ENCODE measurements at regions not wholly inside any gene's neighbourhood (a gene's known extent, or its start where the extent isn't known, plus 50 kb on each side); places are given as distances from the start of the nearest gene placed in this dataset.

DNA sequence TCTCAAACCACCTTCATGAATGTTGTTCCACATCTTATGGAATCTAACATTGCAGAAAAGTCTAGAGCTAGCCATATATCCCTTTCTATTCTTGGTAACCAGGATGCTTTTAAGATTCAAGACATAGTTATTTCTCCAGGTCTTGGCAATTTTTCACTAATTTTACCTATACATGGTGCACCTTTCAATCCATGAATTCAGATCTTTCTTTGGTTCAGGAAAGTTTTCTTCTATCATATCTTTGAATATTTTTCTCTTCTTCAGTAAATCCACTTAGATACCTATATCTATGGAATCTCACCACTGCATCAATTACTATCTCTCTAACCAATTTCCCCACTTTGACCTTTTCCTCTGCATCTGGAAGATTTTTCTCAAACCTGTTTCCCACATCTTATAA is 77.4 kb downstream of the PRLHR start:
- no peak overlapping the region for H3K4me3 ChIP-seq (ENCODE audit: low read depth in 1 of 3, low read length in 3 of 3)
- H3K27ac ChIP-seq (ENCODE audit: low read depth in 1 of 3, low read length in 2 of 3): no peak overlapping the region
- FAIRE-seq: no peak
- no peak for DNase-seq
- H3K4me1 ChIP-seq (ENCODE audit: control insufficient read depth in 3 of 3, insufficient read depth in 2 of 3, low read depth in 1 of 3, low read length in 2 of 3): no peaks in the 10 kb centered on the region
- H3K27me3 ChIP-seq (ENCODE audit: control insufficient read depth in 3 of 3, insufficient read depth in 3 of 3, low read length in 3 of 3): peaks cover 0 to 5% (median 0%) of the 10 kb centered on the region in 3 donors
- no peaks in the 10 kb centered on the region for H3K36me3 ChIP-seq (ENCODE audit: control insufficient read depth in 3 of 3, insufficient read depth in 2 of 3, low read depth in 1 of 3, low read length in 3 of 3)
- H3K9me3 ChIP-seq (ENCODE audit: control insufficient read depth in 2 of 2, insufficient read depth in 1 of 2, low read depth in 1 of 2, low read length in 1 of 2): peaks cover 0 to 5% of the 10 kb centered on the region in 2 donors

GRCh38 chr10:118516716-118517115 is 78.7 kb downstream of the PRLHR start:
- Histone ChIP-seq H3K4me1 (ENCODE audit: control insufficient read depth in 3 of 3, insufficient read depth in 2 of 3, low read depth in 1 of 3, low read length in 2 of 3) (no peaks in the 10 kb centered on the region), H3K4me3 (ENCODE audit: low read depth in 1 of 3, low read length in 3 of 3) (no peak overlapping the region), H3K27ac (ENCODE audit: low read depth in 1 of 3, low read length in 2 of 3) (no peak overlapping the region), H3K9me3 (ENCODE audit: control insufficient read depth in 2 of 2, insufficient read depth in 1 of 2, low read depth in 1 of 2, low read length in 1 of 2) (peaks cover 0 to 5% of the 10 kb centered on the region in 2 donors), H3K36me3 (ENCODE audit: control insufficient read depth in 3 of 3, insufficient read depth in 2 of 3, low read depth in 1 of 3, low read length in 3 of 3) (no peaks in the 10 kb centered on the region), H3K27me3 (ENCODE audit: control insufficient read depth in 3 of 3, insufficient read depth in 3 of 3, low read length in 3 of 3) (peaks cover 0 to 5% (median 0%) of the 10 kb centered on the region in 3 donors)
- no peak for DNase-seq
- 80 to 89% (median 83%) methylated on average over 4 of the region's 4 CpGs for WGBS, 3 donors
- no peak for FAIRE-seq

DNA sequence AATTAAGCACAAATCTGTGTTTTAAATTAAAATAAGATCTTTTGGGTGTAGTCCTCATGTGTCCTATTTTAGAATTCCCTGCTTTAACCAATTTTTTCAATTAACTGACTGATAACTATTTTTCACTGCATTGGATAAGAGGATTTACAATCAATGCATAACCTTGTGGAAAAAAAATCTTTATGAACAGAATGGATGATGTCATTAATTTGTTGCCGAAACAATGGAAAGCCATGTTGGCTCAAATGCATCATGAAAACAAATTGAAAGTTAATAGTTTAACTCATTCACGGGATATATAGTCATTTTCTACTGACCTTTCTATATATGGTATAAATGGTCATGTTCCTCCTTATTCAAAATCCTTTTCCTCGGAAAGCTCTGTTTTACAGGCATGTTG is 82.3 kb downstream of the PRLHR start:
- FAIRE-seq: no peak
- H3K27ac ChIP-seq (ENCODE audit: low read depth in 1 of 3, low read length in 2 of 3): no peak overlapping the region

GRCh38 chr10:118511711-118512110 is 83.7 kb downstream of the PRLHR start:
- FAIRE-seq: no peak
- DNase-seq: no peak
- H3K4me3 ChIP-seq (ENCODE audit: low read depth in 1 of 3, low read length in 3 of 3): no peak overlapping the region
- H3K9me3 ChIP-seq (ENCODE audit: control insufficient read depth in 2 of 2, insufficient read depth in 1 of 2, low read depth in 1 of 2, low read length in 1 of 2): no peaks in the 10 kb centered on the region
- no peaks in the 10 kb centered on the region for H3K4me1 ChIP-seq (ENCODE audit: control insufficient read depth in 3 of 3, insufficient read depth in 2 of 3, low read depth in 1 of 3, low read length in 2 of 3)
- peaks cover 0 to 2% (median 0%) of the 10 kb centered on the region in 3 donors for H3K27me3 ChIP-seq (ENCODE audit: control insufficient read depth in 3 of 3, insufficient read depth in 3 of 3, low read length in 3 of 3)
- WGBS, 3 donors: 78 to 88% (median 80%) methylated on average over 2 of the region's 2 CpGs
- H3K27ac ChIP-seq (ENCODE audit: low read depth in 1 of 3, low read length in 2 of 3): no peak overlapping the region
- H3K36me3 ChIP-seq (ENCODE audit: control insufficient read depth in 3 of 3, insufficient read depth in 2 of 3, low read depth in 1 of 3, low read length in 3 of 3): no peaks in the 10 kb centered on the region

More for the DNA sequence above, 82.3 kb downstream of the PRLHR start:
- WGBS, 3 donors: 79 to 88% (median 84%) methylated on average over 3 of the region's 3 CpGs
- no peak overlapping the region for H3K4me3 ChIP-seq (ENCODE audit: low read depth in 1 of 3, low read length in 3 of 3)
- H3K9me3 ChIP-seq (ENCODE audit: control insufficient read depth in 2 of 2, insufficient read depth in 1 of 2, low read depth in 1 of 2, low read length in 1 of 2): peaks cover 0 to 5% of the 10 kb centered on the region in 2 donors
- no peak for DNase-seq
- no peaks in the 10 kb centered on the region for H3K36me3 ChIP-seq (ENCODE audit: control insufficient read depth in 3 of 3, insufficient read depth in 2 of 3, low read depth in 1 of 3, low read length in 3 of 3)
- peaks cover 0 to 5% (median 0%) of the 10 kb centered on the region in 3 donors for H3K27me3 ChIP-seq (ENCODE audit: control insufficient read depth in 3 of 3, insufficient read depth in 3 of 3, low read length in 3 of 3)
- no peaks in the 10 kb centered on the region for H3K4me1 ChIP-seq (ENCODE audit: control insufficient read depth in 3 of 3, insufficient read depth in 2 of 3, low read depth in 1 of 3, low read length in 2 of 3)

DNA sequence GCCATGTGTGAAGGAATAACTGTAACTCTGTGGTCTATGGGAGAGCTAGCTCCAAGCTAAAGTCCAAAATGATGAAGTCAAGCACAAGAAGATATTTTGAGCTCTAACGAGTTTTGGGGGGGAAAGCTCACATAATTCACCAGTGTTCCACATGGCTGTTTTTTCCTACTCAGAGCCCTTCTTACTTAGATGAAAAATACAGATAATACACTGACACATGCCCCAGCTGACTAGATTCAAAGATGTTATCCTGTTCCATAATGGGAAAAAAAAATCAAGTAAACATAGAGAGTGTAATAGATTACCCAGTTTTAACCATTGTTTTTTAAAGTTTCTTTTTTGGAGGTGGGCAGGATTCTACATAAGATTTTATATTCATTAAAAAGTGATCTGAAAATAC is 86.6 kb downstream of the PRLHR start:
- FAIRE-seq: no peak
- Histone ChIP-seq H3K4me3 (ENCODE audit: low read depth in 1 of 3, low read length in 3 of 3) (no peak overlapping the region), H3K27me3 (ENCODE audit: control insufficient read depth in 3 of 3, insufficient read depth in 3 of 3, low read length in 3 of 3) (no peaks in the 10 kb centered on the region), H3K36me3 (ENCODE audit: control insufficient read depth in 3 of 3, insufficient read depth in 2 of 3, low read depth in 1 of 3, low read length in 3 of 3) (no peaks in the 10 kb centered on the region), H3K27ac (ENCODE audit: low read depth in 1 of 3, low read length in 2 of 3) (no peak overlapping the region), H3K4me1 (ENCODE audit: control insufficient read depth in 3 of 3, insufficient read depth in 2 of 3, low read depth in 1 of 3, low read length in 2 of 3) (no peaks in the 10 kb centered on the region), H3K9me3 (ENCODE audit: control insufficient read depth in 2 of 2, insufficient read depth in 1 of 2, low read depth in 1 of 2, low read length in 1 of 2) (no peaks in the 10 kb centered on the region)
- 50 to 68% (median 56%) methylated on average over 1 of the region's 1 CpG for WGBS, 3 donors
- no peak for DNase-seq

DNA sequence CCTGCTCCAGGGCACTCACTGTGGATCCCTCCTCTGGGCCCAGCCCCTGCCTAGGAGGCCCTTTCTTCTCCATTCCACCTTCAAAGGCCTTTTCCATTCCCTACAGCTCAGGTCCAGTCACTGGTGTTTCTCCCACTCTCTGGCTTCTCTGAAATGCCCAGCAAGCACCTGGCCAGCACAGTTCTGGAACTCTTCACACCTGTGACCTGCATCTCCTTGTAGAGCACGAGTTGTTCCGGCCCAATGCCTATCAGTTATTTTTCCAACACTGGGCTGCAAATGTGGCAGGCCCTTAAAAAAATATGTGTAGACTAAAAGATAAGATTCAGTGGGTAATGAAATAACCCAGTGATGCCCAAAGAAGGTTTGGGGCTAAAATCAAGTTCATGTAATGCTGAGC is 87.1 kb downstream of the PRLHR start:
- H3K27ac ChIP-seq (ENCODE audit: low read depth in 1 of 3, low read length in 2 of 3): no peak overlapping the region
- H3K27me3 ChIP-seq (ENCODE audit: control insufficient read depth in 3 of 3, insufficient read depth in 3 of 3, low read length in 3 of 3): no peaks in the 10 kb centered on the region
- no peaks in the 10 kb centered on the region for H3K9me3 ChIP-seq (ENCODE audit: control insufficient read depth in 2 of 2, insufficient read depth in 1 of 2, low read depth in 1 of 2, low read length in 1 of 2)
- no peaks in the 10 kb centered on the region for H3K36me3 ChIP-seq (ENCODE audit: control insufficient read depth in 3 of 3, insufficient read depth in 2 of 3, low read depth in 1 of 3, low read length in 3 of 3)
- no peaks in the 10 kb centered on the region for H3K4me1 ChIP-seq (ENCODE audit: control insufficient read depth in 3 of 3, insufficient read depth in 2 of 3, low read depth in 1 of 3, low read length in 2 of 3)
- no peak overlapping the region for H3K4me3 ChIP-seq (ENCODE audit: low read depth in 1 of 3, low read length in 3 of 3)
- no peak for DNase-seq
- FAIRE-seq: no peak
- 88 to 95% (median 92%) methylated on average over 2 of the region's 2 CpGs for WGBS, 3 donors

- no peak overlapping the region for H3K4me3 ChIP-seq (ENCODE audit: low read depth in 1 of 3, low read length in 3 of 3)
- H3K9me3 ChIP-seq (ENCODE audit: control insufficient read depth in 2 of 2, insufficient read depth in 1 of 2, low read depth in 1 of 2, low read length in 1 of 2): no peaks in the 10 kb centered on the region
- 83 to 92% (median 84%) methylated on average over 7 of the region's 7 CpGs for WGBS, 3 donors
- DNase-seq (no peak), FAIRE-seq (no peak)
- H3K4me1 ChIP-seq (ENCODE audit: control insufficient read depth in 3 of 3, insufficient read depth in 2 of 3, low read depth in 1 of 3, low read length in 2 of 3): no peaks in the 10 kb centered on the region
- H3K36me3 ChIP-seq (ENCODE audit: control insufficient read depth in 3 of 3, insufficient read depth in 2 of 3, low read depth in 1 of 3, low read length in 3 of 3): no peaks in the 10 kb centered on the region
- no peaks in the 10 kb centered on the region for H3K27me3 ChIP-seq (ENCODE audit: control insufficient read depth in 3 of 3, insufficient read depth in 3 of 3, low read length in 3 of 3)
- H3K27ac ChIP-seq (ENCODE audit: low read depth in 1 of 3, low read length in 2 of 3): no peak overlapping the region
These were observed 88.5 kb downstream of the PRLHR start for GRCh38 chr10:118506671-118507590.

- H3K4me3 ChIP-seq (ENCODE audit: low read depth in 1 of 3, low read length in 3 of 3): no peak overlapping the region
- H3K4me1 ChIP-seq (ENCODE audit: control insufficient read depth in 3 of 3, insufficient read depth in 2 of 3, low read depth in 1 of 3, low read length in 2 of 3): no peaks in the 10 kb centered on the region
- no peak for FAIRE-seq
- no peaks in the 10 kb centered on the region for H3K36me3 ChIP-seq (ENCODE audit: control insufficient read depth in 3 of 3, insufficient read depth in 2 of 3, low read depth in 1 of 3, low read length in 3 of 3)
- no peak overlapping the region for H3K27ac ChIP-seq (ENCODE audit: low read depth in 1 of 3, low read length in 2 of 3)
- H3K27me3 ChIP-seq (ENCODE audit: control insufficient read depth in 3 of 3, insufficient read depth in 3 of 3, low read length in 3 of 3): no peaks in the 10 kb centered on the region
- DNase-seq: no peak
- no peaks in the 10 kb centered on the region for H3K9me3 ChIP-seq (ENCODE audit: control insufficient read depth in 2 of 2, insufficient read depth in 1 of 2, low read depth in 1 of 2, low read length in 1 of 2)
- WGBS, 3 donors: 72 to 78% (median 77%) methylated on average over 3 of the region's 3 CpGs
These were observed 90.1 kb downstream of the PRLHR start for GRCh38 chr10:118505363-118505762.
